ENCODE measurements at regions not wholly inside any gene's neighbourhood (a gene's known extent, or its start where the extent isn't known, plus 50 kb on each side); places are given as distances from the start of the nearest gene placed in this dataset.

DNA sequence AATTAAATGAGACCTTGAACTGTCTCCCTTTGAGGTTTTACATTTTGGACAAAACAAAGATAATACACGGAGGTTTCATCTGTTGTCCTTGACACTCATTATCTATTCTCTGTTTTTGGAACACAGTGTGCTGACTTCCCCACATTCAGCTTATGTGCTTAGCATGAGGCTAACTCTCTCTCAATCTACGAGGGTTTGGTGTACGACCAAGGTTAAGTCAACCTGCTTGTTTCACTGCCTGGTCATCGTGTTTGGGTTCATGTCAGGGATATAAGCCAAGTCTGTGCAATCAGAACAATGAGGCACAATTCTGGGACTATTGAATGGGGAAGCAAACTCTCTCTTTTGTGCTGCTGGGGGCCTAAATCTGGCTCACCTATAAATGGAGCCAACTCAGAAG is 328.5 kb upstream of the USP25 start:
- TF ChIP-seq EP300 (IDR thresholded peaks at IDR 0.05) (no peak), POLR2A (IDR thresholded peaks at IDR 0.05) (no peak)
- TF ChIP-seq, protein P1, sequence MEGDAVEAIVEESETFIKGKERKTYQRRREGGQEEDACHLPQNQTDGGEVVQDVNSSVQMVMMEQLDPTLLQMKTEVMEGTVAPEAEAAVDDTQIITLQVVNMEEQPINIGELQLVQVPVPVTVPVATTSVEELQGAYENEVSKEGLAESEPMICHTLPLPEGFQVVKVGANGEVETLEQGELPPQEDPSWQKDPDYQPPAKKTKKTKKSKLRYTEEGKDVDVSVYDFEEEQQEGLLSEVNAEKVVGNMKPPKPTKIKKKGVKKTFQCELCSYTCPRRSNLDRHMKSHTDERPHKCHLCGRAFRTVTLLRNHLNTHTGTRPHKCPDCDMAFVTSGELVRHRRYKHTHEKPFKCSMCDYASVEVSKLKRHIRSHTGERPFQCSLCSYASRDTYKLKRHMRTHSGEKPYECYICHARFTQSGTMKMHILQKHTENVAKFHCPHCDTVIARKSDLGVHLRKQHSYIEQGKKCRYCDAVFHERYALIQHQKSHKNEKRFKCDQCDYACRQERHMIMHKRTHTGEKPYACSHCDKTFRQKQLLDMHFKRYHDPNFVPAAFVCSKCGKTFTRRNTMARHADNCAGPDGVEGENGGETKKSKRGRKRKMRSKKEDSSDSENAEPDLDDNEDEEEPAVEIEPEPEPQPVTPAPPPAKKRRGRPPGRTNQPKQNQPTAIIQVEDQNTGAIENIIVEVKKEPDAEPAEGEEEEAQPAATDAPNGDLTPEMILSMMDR (IDR thresholded peaks at IDR 0.05), result no peak
